T-helper 17 cell (primary cell): ENCODE measurements at regions not wholly inside any gene's neighbourhood (a gene's known extent, or its start where the extent isn't known, plus 50 kb on each side); places are given as distances from the start of the nearest gene placed in this dataset.
A peak's percentile ranks its signal among the peaks of the same experiment; 100 is the strongest.

ENCODE experiments used
- ATAC-seq: fragments of 150-1000 bp; cut with Tn5 transposase; 2 replicates; pipeline ENCODE4 v1.10.0; 2021; ENCODE audit warnings: mild to moderate bottlenecking, moderate library complexity
- DNase-seq, 3 donors: peaks; one replicate each; pipeline versions ENCODE4 v3.0.0 to v3.0.0-alpha.2; 2020 to 2021
- H3K9me3 ChIP-seq: one replicate; pipeline ENCODE4 v1.7.0; 2013; ENCODE audit warnings: low read length, mild to moderate bottlenecking; ENCODE audit not compliant: control insufficient read depth, poor library complexity, severe bottlenecking
- H3K27ac Mint-ChIP-seq: one replicate; pipeline ENCODE4 v1.8.0; 2022; ENCODE audit warnings: mild to moderate bottlenecking, moderate library complexity, mixed read lengths
- H3K27me3 Mint-ChIP-seq: one replicate; pipeline ENCODE4 v1.8.0; 2022; ENCODE audit warnings: mixed read lengths
- H3K36me3 Mint-ChIP-seq: one replicate; pipeline ENCODE4 v1.8.0; 2022; ENCODE audit warnings: low read depth, mixed read lengths
- H3K4me1 Mint-ChIP-seq: one replicate; pipeline ENCODE4 v1.8.0; 2022; ENCODE audit warnings: mild to moderate bottlenecking, mixed read lengths
- H3K4me3 Mint-ChIP-seq: one replicate; pipeline ENCODE4 v1.8.0; 2022; ENCODE audit warnings: mild to moderate bottlenecking, moderate library complexity, mixed read lengths

DNA sequence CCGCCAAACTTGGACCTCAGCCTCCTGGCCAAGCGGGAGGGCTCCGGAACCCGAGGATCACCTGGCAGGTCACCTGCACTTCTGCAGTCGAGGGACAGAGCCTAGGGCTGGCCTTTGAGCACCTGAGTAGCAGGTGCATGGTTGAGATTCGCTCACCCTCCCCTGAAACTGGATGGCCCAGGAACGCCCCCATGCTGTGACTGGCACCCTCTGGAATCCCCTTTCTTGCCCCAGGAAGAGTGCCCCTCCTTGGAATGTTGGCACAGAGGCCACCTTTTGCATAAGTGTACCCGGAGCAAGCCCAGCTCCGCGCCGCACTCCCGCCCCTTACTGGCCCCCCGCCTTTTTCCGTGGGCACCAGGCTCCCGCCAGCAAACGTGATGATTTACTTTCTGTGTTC, 112.5 kb upstream of the IER5L start:
- H3K9me3 ChIP-seq: no peaks in the 10 kb centered on the region
- Mint-ChIP-seq H3K4me1 (no peaks in the 10 kb centered on the region), H3K36me3 (no peaks in the 10 kb centered on the region), H3K4me3 (no peak overlapping the region), H3K27ac (no peak overlapping the region), H3K27me3 (no peaks in the 10 kb centered on the region)
- ATAC-seq (no peak), DNase-seq (no peak)

DNA sequence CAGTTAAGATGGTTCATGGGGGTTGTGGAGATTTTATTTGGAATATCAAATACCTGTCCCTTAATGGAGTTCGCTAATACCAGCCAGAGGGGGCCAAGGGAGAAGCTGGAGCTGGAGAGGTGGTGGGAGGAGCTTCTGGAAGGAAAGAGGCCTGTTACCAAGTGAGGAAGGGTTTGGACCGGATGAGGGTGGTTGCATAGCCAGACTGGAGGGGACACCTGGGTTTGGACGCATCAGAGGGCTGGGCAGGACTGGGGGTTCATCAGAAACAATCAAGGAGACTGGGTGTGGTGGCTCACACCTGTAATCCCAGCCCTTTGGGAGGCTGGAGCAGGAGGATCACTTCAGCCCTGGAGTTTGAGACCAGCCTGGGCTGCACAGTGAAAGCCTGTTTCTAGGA, 111.8 kb upstream of the IER5L start:
- DNase-seq: no peak
- Mint-ChIP-seq H3K27ac (no peak overlapping the region), H3K36me3 (no peaks in the 10 kb centered on the region)

GRCh38 chr9:129289131-129289731, 111.2 kb upstream of the IER5L start:
- H3K4me1 Mint-ChIP-seq: no peaks in the 10 kb centered on the region
- DNase-seq (no peak), ATAC-seq (no peak)
- no peak overlapping the region for H3K4me3 Mint-ChIP-seq
- no peaks in the 10 kb centered on the region for H3K27me3 Mint-ChIP-seq
- H3K36me3 Mint-ChIP-seq: no peaks in the 10 kb centered on the region
- H3K27ac Mint-ChIP-seq: peak overlapping the region; percentile 81
- H3K9me3 ChIP-seq: no peaks in the 10 kb centered on the region

More for the DNA sequence above, 111.8 kb upstream of the IER5L start:
- H3K9me3 ChIP-seq: no peaks in the 10 kb centered on the region
- H3K27me3 Mint-ChIP-seq: no peaks in the 10 kb centered on the region
- no peaks in the 10 kb centered on the region for H3K4me1 Mint-ChIP-seq
- no peak overlapping the region for H3K4me3 Mint-ChIP-seq
- no peak for ATAC-seq

- no peaks in the 10 kb centered on the region for H3K9me3 ChIP-seq
- no peak for DNase-seq
- Mint-ChIP-seq H3K36me3 (no peaks in the 10 kb centered on the region), H3K27me3 (no peaks in the 10 kb centered on the region), H3K4me3 (no peak overlapping the region), H3K4me1 (no peaks in the 10 kb centered on the region), H3K27ac (no peak overlapping the region)
- no peak for ATAC-seq
Observed at GRCh38 chr9:129287619-129288305, 109.7 kb upstream of the IER5L start.

GRCh38 chr9:129285979-129286772, 108.1 kb upstream of the IER5L start:
- no peak overlapping the region for H3K4me3 Mint-ChIP-seq
- no peak for ATAC-seq

GRCh38 chr9:129285382-129285781, 107.3 kb upstream of the IER5L start:
- Mint-ChIP-seq H3K36me3 (no peaks in the 10 kb centered on the region), H3K27ac (no peak overlapping the region), H3K27me3 (no peaks in the 10 kb centered on the region), H3K4me1 (no peaks in the 10 kb centered on the region), H3K4me3 (no peak overlapping the region)
- DNase-seq: no peak
- H3K9me3 ChIP-seq: no peaks in the 10 kb centered on the region
- ATAC-seq: no peak

More at GRCh38 chr9:129285979-129286772, 108.1 kb upstream of the IER5L start:
- H3K36me3 Mint-ChIP-seq: no peaks in the 10 kb centered on the region
- no peak overlapping the region for H3K27ac Mint-ChIP-seq
- no peaks in the 10 kb centered on the region for H3K4me1 Mint-ChIP-seq
- H3K9me3 ChIP-seq: no peaks in the 10 kb centered on the region
- H3K27me3 Mint-ChIP-seq: no peaks in the 10 kb centered on the region
- no peak for DNase-seq

DNA sequence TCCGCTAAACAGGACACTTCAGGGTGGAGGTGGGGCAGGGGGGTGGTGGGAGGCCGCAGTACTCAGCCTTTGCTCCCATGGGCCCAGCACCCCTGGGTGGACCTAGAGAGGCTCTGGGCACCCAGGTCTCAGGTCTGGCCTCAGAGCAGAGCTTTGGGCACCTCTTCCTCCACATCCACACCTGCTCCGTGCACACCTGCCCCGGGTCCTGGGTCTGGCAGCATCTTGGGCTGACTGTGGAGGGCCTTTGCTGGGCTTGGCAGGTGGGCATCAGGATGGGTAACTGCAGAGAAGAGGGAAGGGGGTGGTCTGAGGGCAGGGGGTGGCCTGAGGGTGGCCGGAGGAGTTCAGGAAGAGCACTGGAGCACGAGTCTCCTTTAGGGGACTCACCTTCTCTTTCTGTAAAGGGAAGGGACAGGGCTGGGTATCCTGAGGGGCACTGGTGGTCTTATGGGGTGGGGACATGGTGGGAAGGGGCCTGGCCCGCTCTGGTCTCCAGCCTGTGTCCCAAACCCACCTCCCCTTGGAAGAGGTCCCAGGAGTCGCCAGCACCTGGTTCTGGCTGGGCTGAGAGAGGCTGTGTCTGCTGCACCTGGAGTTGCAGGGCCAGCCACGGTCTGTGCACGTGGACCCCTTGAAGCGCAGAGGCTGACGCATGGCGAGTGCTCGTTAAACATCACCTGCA, 106.7 kb upstream of the IER5L start:
- Mint-ChIP-seq H3K4me1 (no peaks in the 10 kb centered on the region), H3K27ac (no peak overlapping the region), H3K36me3 (no peaks in the 10 kb centered on the region), H3K4me3 (no peak overlapping the region), H3K27me3 (no peaks in the 10 kb centered on the region)
- ATAC-seq (no peak), DNase-seq (no peak)
- no peaks in the 10 kb centered on the region for H3K9me3 ChIP-seq

DNA sequence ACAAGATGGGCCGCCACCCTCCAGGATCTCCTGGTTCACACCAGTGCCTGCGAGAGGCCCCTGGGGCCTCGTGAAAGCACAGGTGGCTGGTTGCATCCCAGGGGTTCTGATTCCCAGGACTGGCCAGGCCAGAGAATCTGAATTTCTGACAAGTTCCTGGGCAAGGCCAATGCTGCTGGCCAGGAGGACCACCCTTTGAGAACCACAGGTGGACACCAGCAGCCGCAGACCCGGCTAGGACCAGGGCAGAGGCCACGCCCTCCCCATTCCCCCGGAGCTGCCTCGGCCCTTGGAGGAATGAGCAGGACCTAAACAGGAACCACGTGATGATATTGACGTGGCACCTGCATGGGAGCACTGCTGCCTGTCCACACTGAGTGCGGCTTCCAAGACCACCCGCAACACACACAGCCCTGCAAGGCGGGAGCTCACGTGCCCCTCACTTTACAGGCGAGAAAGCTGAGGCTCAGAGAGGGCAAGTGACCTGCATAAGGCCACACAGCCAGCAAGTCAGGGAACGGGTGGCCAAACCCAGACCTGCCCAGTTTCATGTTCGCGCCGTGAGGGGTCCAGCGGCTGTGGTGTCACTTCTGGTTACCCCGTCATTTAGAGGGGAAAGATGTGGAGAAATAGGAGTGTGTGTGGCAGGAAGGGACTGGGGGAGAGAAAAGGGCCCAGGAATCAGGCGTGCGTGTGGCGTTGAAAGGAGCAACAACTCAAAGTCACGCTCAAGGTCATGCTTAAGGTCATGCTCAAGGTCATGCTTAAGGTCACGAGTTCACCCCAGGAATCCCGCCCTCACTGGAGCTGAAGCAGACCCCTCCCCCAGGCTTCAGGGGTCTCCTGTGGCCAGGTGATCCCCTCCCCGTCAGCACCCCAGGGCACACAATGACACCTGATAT, 105.9 kb upstream of the IER5L start:
- H3K4me1 Mint-ChIP-seq: no peaks in the 10 kb centered on the region
- DNase-seq (no peak), ATAC-seq (no peak)
- no peaks in the 10 kb centered on the region for H3K36me3 Mint-ChIP-seq
- H3K4me3 Mint-ChIP-seq: no peak overlapping the region
- H3K9me3 ChIP-seq: no peaks in the 10 kb centered on the region
- H3K27ac Mint-ChIP-seq: no peak overlapping the region
- H3K27me3 Mint-ChIP-seq: no peaks in the 10 kb centered on the region

- no peak overlapping the region for H3K4me3 Mint-ChIP-seq
- H3K27ac Mint-ChIP-seq: no peak overlapping the region
- no peaks in the 10 kb centered on the region for H3K9me3 ChIP-seq
- no peaks in the 10 kb centered on the region for H3K36me3 Mint-ChIP-seq
- DNase-seq (no peak), ATAC-seq (no peak)
- no peaks in the 10 kb centered on the region for H3K27me3 Mint-ChIP-seq
- H3K4me1 Mint-ChIP-seq: no peaks in the 10 kb centered on the region
Observed at GRCh38 chr9:129283291-129283691, 105.2 kb upstream of the IER5L start.

DNA sequence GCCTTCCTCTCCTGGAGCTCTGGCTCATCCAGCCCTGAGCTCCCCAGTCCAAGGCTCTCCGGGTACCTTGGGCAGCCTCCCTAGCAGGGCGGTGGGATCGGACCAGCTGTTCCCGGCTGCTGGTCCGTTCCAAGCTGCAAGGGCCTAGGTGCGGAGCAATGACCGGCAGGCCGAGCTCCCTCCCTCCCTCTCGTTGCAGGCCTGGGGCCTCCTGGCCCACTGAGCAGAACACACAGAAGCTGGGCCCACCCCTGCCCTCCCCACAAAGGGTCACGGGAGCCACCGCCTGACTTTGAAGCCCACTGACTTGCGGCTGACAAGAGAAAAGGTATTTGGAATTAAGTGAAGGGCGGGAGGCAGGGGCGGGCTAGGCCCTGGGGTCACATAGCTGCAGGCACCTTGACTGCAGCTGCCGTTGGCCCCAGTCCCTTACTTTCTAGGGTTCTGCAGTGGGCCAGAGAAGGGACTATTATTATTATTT, 104.7 kb upstream of the IER5L start:
- Mint-ChIP-seq H3K36me3 (no peaks in the 10 kb centered on the region), H3K27ac (no peak overlapping the region), H3K4me1 (no peaks in the 10 kb centered on the region), H3K4me3 (no peak overlapping the region), H3K27me3 (no peaks in the 10 kb centered on the region)
- ATAC-seq (no peak), DNase-seq (no peak)
- no peaks in the 10 kb centered on the region for H3K9me3 ChIP-seq

- Mint-ChIP-seq H3K36me3 (no peaks in the 10 kb centered on the region), H3K27ac (peak overlapping the region; percentile 19), H3K4me3 (no peak overlapping the region), H3K4me1 (no peaks in the 10 kb centered on the region), H3K27me3 (peaks cover 2% of the 10 kb centered on the region)
- DNase-seq (no peak), ATAC-seq (no peak)
- no peaks in the 10 kb centered on the region for H3K9me3 ChIP-seq
Observed at GRCh38 chr9:129282272-129282671, 104.2 kb upstream of the IER5L start.

- Mint-ChIP-seq H3K36me3 (no peaks in the 10 kb centered on the region), H3K27me3 (peaks cover 8% of the 10 kb centered on the region), H3K4me3 (no peak overlapping the region), H3K4me1 (peaks cover 1% of the 10 kb centered on the region), H3K27ac (peak overlapping the region; percentile 19)
- ATAC-seq (no peak), DNase-seq (no peak)
- no peaks in the 10 kb centered on the region for H3K9me3 ChIP-seq
Observed at GRCh38 chr9:129281506-129282145, 103.6 kb upstream of the IER5L start.
